ENCODE measurements at regions not wholly inside any gene's neighbourhood (a gene's known extent, or its start where the extent isn't known, plus 50 kb on each side); places are given as distances from the start of the nearest gene placed in this dataset.
A peak's percentile ranks its signal among the peaks of the same experiment; 100 is the strongest.

DNA sequence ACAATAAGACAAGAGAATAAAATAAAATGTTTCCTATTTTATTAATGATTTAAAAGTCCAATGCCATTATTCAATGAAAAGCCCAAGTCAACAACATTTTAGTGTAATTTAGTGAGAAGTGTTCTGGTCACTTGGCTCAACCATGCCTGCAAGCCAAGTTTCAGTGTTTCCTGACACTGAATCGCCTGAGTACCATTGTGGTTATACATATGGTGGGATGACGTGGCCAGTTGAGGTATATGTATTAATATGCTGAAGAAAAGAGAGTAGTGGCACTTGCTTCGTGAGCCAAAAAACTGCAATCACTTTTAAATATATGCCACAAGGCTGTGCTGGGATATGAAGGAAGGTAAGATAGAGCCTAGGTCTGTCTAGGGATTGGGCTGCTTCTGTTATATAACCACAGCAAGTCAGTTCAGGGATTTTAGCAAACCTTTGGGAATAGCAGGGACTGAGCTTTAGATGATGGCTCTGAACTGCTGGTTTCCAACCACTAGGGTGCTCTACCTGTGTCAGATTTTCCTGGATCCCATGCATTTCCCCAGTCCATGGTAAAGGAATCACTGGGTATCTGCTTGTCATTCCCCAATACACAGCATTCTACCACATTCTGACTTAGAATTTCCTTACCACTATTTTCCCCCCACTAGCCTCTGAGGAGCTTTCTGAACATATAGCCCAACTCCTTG is 214.0 kb upstream of the PRPS1L1 start:
- Histone ChIP-seq H3K4me1 (ENCODE audit: low read depth) (no peaks in the 10 kb centered on the region), H3K4me3 (no peak overlapping the region), H3K36me3 (ENCODE audit: low read depth) (no peaks in the 10 kb centered on the region), H3K9me3 (no peaks in the 10 kb centered on the region)
- ATAC-seq (no peak), DNase-seq (no peak)
- TF ChIP-seq, protein P1, sequence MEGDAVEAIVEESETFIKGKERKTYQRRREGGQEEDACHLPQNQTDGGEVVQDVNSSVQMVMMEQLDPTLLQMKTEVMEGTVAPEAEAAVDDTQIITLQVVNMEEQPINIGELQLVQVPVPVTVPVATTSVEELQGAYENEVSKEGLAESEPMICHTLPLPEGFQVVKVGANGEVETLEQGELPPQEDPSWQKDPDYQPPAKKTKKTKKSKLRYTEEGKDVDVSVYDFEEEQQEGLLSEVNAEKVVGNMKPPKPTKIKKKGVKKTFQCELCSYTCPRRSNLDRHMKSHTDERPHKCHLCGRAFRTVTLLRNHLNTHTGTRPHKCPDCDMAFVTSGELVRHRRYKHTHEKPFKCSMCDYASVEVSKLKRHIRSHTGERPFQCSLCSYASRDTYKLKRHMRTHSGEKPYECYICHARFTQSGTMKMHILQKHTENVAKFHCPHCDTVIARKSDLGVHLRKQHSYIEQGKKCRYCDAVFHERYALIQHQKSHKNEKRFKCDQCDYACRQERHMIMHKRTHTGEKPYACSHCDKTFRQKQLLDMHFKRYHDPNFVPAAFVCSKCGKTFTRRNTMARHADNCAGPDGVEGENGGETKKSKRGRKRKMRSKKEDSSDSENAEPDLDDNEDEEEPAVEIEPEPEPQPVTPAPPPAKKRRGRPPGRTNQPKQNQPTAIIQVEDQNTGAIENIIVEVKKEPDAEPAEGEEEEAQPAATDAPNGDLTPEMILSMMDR (IDR thresholded peaks at IDR 0.05), result no peak
- intact Hi-C loops (cut with DNase I, micrococcal nuclease), result no loop called here

DNA sequence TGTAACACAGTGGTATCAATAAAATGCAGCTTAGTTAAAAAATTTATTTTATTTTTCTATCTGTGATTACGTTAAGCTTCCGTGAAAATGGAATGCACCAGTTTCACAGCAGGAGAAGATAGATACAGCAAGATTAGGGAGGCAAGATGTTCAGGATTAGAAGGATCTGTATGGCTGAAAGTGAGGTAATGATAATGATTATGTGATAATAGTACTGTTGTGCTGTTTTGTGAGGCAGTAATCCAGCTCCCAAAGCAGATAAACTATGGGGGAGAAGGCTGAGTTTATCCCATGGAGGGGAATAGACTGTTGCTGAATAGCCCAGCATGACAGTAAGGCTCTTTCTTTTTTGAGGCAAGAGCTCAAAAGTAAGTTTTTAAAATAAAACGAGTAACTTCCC is 216.1 kb upstream of the PRPS1L1 start:
- no peak for ATAC-seq
- intact Hi-C loops (cut with DNase I, micrococcal nuclease), result no loop called here
- H3K4me3 ChIP-seq, result no peak overlapping the region
- DNase-seq, result no peak
- TF ChIP-seq, protein P1 (IDR thresholded peaks at IDR 0.05), result no peak
- no peaks in the 10 kb centered on the region for H3K36me3 ChIP-seq (ENCODE audit: low read depth)
- H3K9me3 ChIP-seq, result no peaks in the 10 kb centered on the region
- no peaks in the 10 kb centered on the region for H3K4me1 ChIP-seq (ENCODE audit: low read depth)

DNA sequence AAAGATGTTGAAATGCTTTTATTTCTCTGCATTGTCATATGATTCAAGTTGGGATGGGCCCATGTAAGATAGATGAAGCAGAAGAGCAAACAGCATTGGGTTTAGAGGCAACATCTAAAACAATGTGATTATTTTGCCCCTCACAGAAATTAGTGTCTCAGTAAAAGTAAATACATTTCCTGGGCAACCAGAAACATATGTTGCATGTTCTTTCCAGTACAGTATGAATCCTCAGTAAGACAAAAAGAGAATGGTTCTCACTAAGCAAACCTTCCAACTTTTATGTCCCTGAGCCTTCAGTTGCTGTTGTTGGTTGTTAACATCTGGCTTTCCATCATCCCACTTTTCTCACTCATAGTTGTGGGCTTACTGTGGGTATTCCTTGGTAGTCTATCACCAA is 222.5 kb upstream of the PRPS1L1 start:
- H3K9me3 ChIP-seq, result peaks cover 22% of the 10 kb centered on the region
- H3K4me3 ChIP-seq, result no peak overlapping the region
- ATAC-seq, result no peak
- intact Hi-C loops (cut with DNase I, micrococcal nuclease), result no loop called here
- no peaks in the 10 kb centered on the region for H3K36me3 ChIP-seq (ENCODE audit: low read depth)
- no peak for DNase-seq
- no peaks in the 10 kb centered on the region for H3K4me1 ChIP-seq (ENCODE audit: low read depth)
- TF ChIP-seq, protein P1 (IDR thresholded peaks at IDR 0.05), result no peak

DNA sequence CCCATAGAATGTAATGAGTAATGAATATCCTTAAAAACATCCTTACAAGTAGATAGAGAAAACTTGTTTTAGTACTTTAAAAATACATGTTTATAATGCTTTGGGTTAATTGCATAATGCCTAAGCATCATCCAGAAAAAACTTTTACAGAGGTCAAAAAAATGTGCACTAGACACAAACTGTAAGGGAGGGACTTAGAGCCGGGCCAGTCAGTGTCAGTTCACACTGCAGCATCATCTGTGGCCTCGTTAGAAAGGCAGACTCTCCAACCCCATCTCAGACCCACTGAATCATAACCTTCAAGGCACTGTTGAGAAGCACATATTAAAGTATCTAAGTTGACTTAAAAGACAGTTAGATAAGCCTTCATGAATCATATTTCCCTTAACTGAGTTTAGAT is 230.1 kb upstream of the PRPS1L1 start:
- Histone ChIP-seq H3K9me3 (peaks cover 18% of the 10 kb centered on the region), H3K36me3 (ENCODE audit: low read depth) (no peaks in the 10 kb centered on the region), H3K4me1 (ENCODE audit: low read depth) (no peaks in the 10 kb centered on the region), H3K4me3 (no peak overlapping the region)
- intact Hi-C loops (cut with DNase I, micrococcal nuclease), result no loop called here
- DNase-seq, result no peak
- TF ChIP-seq, protein P1 (IDR thresholded peaks at IDR 0.05), result no peak
- ATAC-seq, result peak; percentile 39

DNA sequence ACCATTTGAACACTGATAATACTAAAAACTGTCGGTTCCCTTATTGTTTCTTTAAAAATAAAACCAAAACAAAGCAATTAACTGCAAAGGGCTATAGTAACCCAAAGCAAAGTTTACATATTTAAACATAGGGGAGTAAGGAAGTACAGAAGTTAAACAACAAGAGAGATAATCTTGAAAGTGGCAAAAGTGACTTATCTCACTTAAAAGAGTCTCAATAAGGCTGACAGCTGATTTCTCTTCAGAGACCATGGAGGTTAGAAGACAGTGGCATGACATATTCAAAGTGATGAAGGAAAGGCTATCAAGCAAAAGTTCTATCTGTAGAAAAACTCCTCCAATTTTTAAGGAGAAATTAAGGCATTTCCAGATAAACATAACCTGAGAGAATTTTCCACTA is 233.5 kb upstream of the HDAC9 start:
- TF ChIP-seq, protein P1 (IDR thresholded peaks at IDR 0.05), result no peak
- H3K4me3 ChIP-seq, result no peak overlapping the region
- intact Hi-C loops (cut with DNase I, micrococcal nuclease), result no loop called here
- peaks cover 11% of the 10 kb centered on the region for H3K9me3 ChIP-seq
- H3K36me3 ChIP-seq (ENCODE audit: low read depth), result no peaks in the 10 kb centered on the region
- no peaks in the 10 kb centered on the region for H3K4me1 ChIP-seq (ENCODE audit: low read depth)
- ATAC-seq, result no peak
- no peak for DNase-seq

All from mucosa of descending colon (tissue), 3 donors.